A549 (cell line): ENCODE measurements at regions not wholly inside any gene's neighbourhood (a gene's known extent, or its start where the extent isn't known, plus 50 kb on each side); places are given as distances from the start of the nearest gene placed in this dataset.

ENCODE experiments used
- ATAC-seq, 2 experiments: fragments of 200-7000 bp in 1 of 2; fragments of >200 bp in 1 of 2; cut with Nextera tagmentation in 1 of 2; cut with Tn5 transposase in 1 of 2; 3 replicates each; pipeline versions ENCODE4 v1.8.0 to v1.9.1; 2018 to 2020; ENCODE audit warnings: mild to moderate bottlenecking in 1 of 2, moderate library complexity in 1 of 2
- CTCF ChIA-PET: fragments of 300-600 bp; sonication (Branson Sonifier 250); formaldehyde crosslinking; extraction: SDS; loops from one replicate; lab custom pipeline; 2021; ENCODE audit warnings: antibody characterized with exemption, inconsistent platforms; lab: Yijun Ruan, JAX
- POLR2A ChIA-PET: fragments of 350-600 bp; formaldehyde crosslinking; extraction: SDS; loops from one replicate; lab custom pipeline; 2021; ENCODE audit warnings: antibody characterized with exemption, inconsistent platforms; lab: Yijun Ruan, JAX
- DNase-seq, 2 experiments: peaks; one replicate each; pipeline versions ENCODE4 v3.0.0 to v3.0.0-alpha.2; 2011 to 2016; ENCODE audit warnings: low read depth in 1 of 2, low spot score in 1 of 2
- FAIRE-seq: peaks from 2 replicates; lab custom pipeline; 2011; peaks lifted over from hg19 to GRCh38; lab: Jason Lieb, UNC
- H3K27ac ChIP-seq, 2 experiments: fragments of >200 bp; sonication (Bioruptor Twin); formaldehyde crosslinking; 3 replicates each; pipeline ENCODE4 v1.5.1; 2016 to 2017
- H3K4me1 ChIP-seq: fragments of >200 bp; sonication (Bioruptor Twin); formaldehyde crosslinking; 3 replicates; pipeline ENCODE4 v1.6.1; 2016
- H3K4me2 ChIP-seq: fragments of >200 bp; sonication (Bioruptor Twin); formaldehyde crosslinking; 3 replicates; pipeline ENCODE4 v1.6.1; 2016
- H3K4me3 ChIP-seq: fragments of >200 bp; sonication (Bioruptor Twin); formaldehyde crosslinking; 3 replicates; pipeline ENCODE4 v1.5.1; 2016
- H3K9me3 ChIP-seq: fragments of >200 bp; sonication (Bioruptor Twin); formaldehyde crosslinking; 3 replicates; pipeline ENCODE4 v1.6.1; 2016
- CBX8 ChIP-seq: fragments of 200-600 bp; sonication (generic); IDR thresholded peaks from 2 replicates; pipeline ENCODE4 v1.6.1; 2016
- CEBPB ChIP-seq, 2 experiments: fragments of >200 bp in 1 of 2; sonication (Bioruptor Twin) in 1 of 2; formaldehyde crosslinking in 1 of 2; IDR thresholded peaks; 2 replicates each; pipeline ENCODE4 v1.6.1; 2012 to 2016
- EHF ChIP-seq: fragments of 250-450 bp; sonication (Bioruptor Pico); IDR thresholded peaks from 2 replicates; pipeline ENCODE4 v1.5.0; 2020; ENCODE audit warnings: mild to moderate bottlenecking
- FOSL2 ChIP-seq, 2 experiments: fragments of 450-650 bp in 1 of 2; fragments of >200 bp in 1 of 2; sonication (Bioruptor Twin) in 1 of 2; formaldehyde crosslinking; IDR thresholded peaks; 2 replicates each; pipeline versions ENCODE4 v1.5.0 to v1.6.1; 2016 to 2020; ENCODE audit warnings: mild to moderate bottlenecking in 1 of 2, moderate library complexity in 1 of 2
- FOXS1 ChIP-seq: fragments of 250-450 bp; sonication (Bioruptor Pico); IDR thresholded peaks from 2 replicates; pipeline ENCODE4 v1.5.0; 2020; ENCODE audit warnings: mild to moderate bottlenecking, moderate library complexity
- HDAC2 ChIP-seq: fragments of 200-600 bp; sonication (generic); IDR thresholded peaks from 2 replicates; pipeline ENCODE4 v1.6.1; 2016
- HOXB5 ChIP-seq: fragments of 250-450 bp; sonication (Bioruptor Pico); IDR thresholded peaks from 2 replicates; pipeline ENCODE4 v1.5.0; 2020; ENCODE audit warnings: mild to moderate bottlenecking, moderate library complexity
- JUNB ChIP-seq: fragments of >200 bp; sonication (Bioruptor Twin); formaldehyde crosslinking; IDR thresholded peaks from 2 replicates; pipeline ENCODE4 v1.6.1; 2016
- KDM1A ChIP-seq: fragments of 200-600 bp; sonication (generic); IDR thresholded peaks from 2 replicates; pipeline ENCODE4 v1.6.1; 2016; ENCODE audit warnings: low read depth, mild to moderate bottlenecking
- MYC ChIP-seq: IDR thresholded peaks from 2 replicates; pipeline ENCODE4 v1.6.1; 2012; ENCODE audit warnings: mild to moderate bottlenecking, inconsistent platforms, low read length, improper control_type of control experiment, borderline replicate concordance
- NR3C1 ChIP-seq: fragments of >200 bp; sonication (Bioruptor Twin); formaldehyde crosslinking; IDR thresholded peaks from 3 replicates; pipeline ENCODE4 v1.6.1; 2017
- PHF8 ChIP-seq: fragments of 200-600 bp; sonication (generic); IDR thresholded peaks from 2 replicates; pipeline ENCODE4 v1.6.1; 2016; ENCODE audit warnings: low read depth, mild to moderate bottlenecking, antibody characterized with exemption, moderate library complexity, borderline replicate concordance
- POLR2AphosphoS2 ChIP-seq: conservative IDR thresholded peaks from 2 replicates; pipeline ENCODE4 v1.6.1; 2012; ENCODE audit warnings: low read length, improper control_type of control experiment, inconsistent platforms
- RAD21 ChIP-seq, 2 experiments: fragments of >200 bp in 1 of 2; sonication (Bioruptor Twin) in 1 of 2; formaldehyde crosslinking in 1 of 2; IDR thresholded peaks in 1 of 2; conservative IDR thresholded peaks in 1 of 2; 2 replicates in 1 of 2; 3 replicates in 1 of 2; pipeline ENCODE4 v1.6.1; 2012 to 2018; ENCODE audit warnings: inconsistent platforms in 1 of 2
- RCOR1 ChIP-seq: fragments of 150-350 bp; IDR thresholded peaks from 2 replicates; pipeline ENCODE4 v1.6.1; 2014; ENCODE audit warnings: antibody characterized with exemption, low read length, low read depth
- TFCP2L1 ChIP-seq: fragments of 250-450 bp; sonication (Bioruptor Pico); IDR thresholded peaks from 2 replicates; pipeline ENCODE4 v1.5.0; 2021; ENCODE audit warnings: mild to moderate bottlenecking
- TP53 ChIP-seq: fragments of 250-450 bp; sonication (Bioruptor Pico); IDR thresholded peaks from 2 replicates; pipeline ENCODE4 v1.5.0; 2021; ENCODE audit warnings: mild to moderate bottlenecking, moderate library complexity
- ZSCAN20 ChIP-seq: fragments of 250-450 bp; sonication (Bioruptor Pico); IDR thresholded peaks from 2 replicates; pipeline ENCODE4 v1.8.0; 2022; ENCODE audit warnings: mild to moderate bottlenecking, moderate library complexity
- WGBS: methylation state at CpG from one replicate; pipeline ENCODE4 v1.1.6; 2017; ENCODE audit errors: missing lambda C conversion rate; 5-methylcytosine and 5-hydroxymethylcytosine counted together
- TF ChIP-seq, protein P1 (sequence below): fragments of 250-450 bp; sonication (Bioruptor Pico); IDR thresholded peaks from 2 replicates; pipeline ENCODE4 v1.5.0; 2020; ENCODE audit warnings: low read depth, mild to moderate bottlenecking, moderate library complexity
- TF ChIP-seq, protein P2 (sequence below): fragments of 450-650 bp; IDR thresholded peaks from 2 replicates; pipeline ENCODE4 v1.6.1; 2014; ENCODE audit warnings: antibody characterized with exemption
- TF ChIP-seq, protein P3 (sequence below): fragments of >200 bp; sonication (Bioruptor Twin); formaldehyde crosslinking; IDR thresholded peaks from 2 replicates; pipeline ENCODE4 v1.6.1; 2016
- TF ChIP-seq, protein P4 (sequence below): IDR thresholded peaks from 2 replicates; pipeline ENCODE4 v1.6.1; 2012; ENCODE audit warnings: low read depth, borderline replicate concordance
- TF ChIP-seq, protein P5 (sequence below): IDR thresholded peaks from 2 replicates; pipeline ENCODE4 v1.6.1; 2012
- TF ChIP-seq, protein P6 (sequence below): fragments of 200-600 bp; sonication (generic); IDR thresholded peaks from 2 replicates; pipeline ENCODE4 v1.6.1; 2016; ENCODE audit warnings: antibody characterized with exemption, mild to moderate bottlenecking, moderate library complexity

DNA sequence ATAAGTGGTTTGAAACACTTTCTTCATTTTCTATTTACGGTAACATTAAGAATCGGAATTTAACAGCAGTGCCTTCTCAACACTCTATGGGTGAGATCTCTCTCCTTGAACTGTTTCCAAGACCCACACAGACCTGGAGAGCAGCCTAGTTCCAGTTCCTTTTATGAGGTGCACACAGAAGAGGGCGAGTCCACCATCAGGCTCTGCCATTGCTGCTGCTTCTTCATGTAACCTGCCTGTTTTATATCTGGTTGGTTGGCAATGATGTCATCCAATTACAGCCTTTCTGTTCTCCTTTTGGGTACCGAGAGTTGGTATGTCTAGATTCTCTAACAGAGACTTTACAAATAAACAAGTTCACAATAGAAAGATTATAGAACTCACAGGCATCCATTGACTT lies 225.7 kb downstream of the UTP18 start:
- TF ChIP-seq HOXB5 (no peak), TFCP2L1 (CRISPR knock-in tag) (no peak), POLR2AphosphoS2 (no peak), PHF8 (no peak), RAD21 (conservative IDR thresholded peaks at IDR 0.05 in 1 of 2, IDR thresholded peaks at IDR 0.05 in 1 of 2) (no peak), JUNB (no peak), FOSL2 (IDR thresholded peaks at IDR 0.05) (no peak), FOSL2 (CRISPR knock-in tag; IDR thresholded peaks at IDR 0.05) (no peak), EHF (no peak)
- TF ChIP-seq, protein P1, sequence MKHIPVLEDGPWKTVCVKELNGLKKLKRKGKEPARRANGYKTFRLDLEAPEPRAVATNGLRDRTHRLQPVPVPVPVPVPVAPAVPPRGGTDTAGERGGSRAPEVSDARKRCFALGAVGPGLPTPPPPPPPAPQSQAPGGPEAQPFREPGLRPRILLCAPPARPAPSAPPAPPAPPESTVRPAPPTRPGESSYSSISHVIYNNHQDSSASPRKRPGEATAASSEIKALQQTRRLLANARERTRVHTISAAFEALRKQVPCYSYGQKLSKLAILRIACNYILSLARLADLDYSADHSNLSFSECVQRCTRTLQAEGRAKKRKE (CRISPR knock-in tag) = no peak
- Histone ChIP-seq H3K27ac (no peak overlapping the region), H3K4me3 (no peak overlapping the region), H3K4me2 (no peak overlapping the region), H3K9me3 (peaks cover 5% of the 10 kb centered on the region), H3K4me1 (no peaks in the 10 kb centered on the region)
- ChIA-PET POLR2A (no interaction called here), CTCF (interaction anchor here (0.9 to 2.5 kb wide), 2 partner anchors 25 to 31 kb away, joined by 3 to 7 read pairs; no protein-coding TSS in a partner anchor)
- ATAC-seq = no peak
- 50% methylated on average over 4 of the region's 4 CpGs for WGBS
- no peak for DNase-seq
- no peak for FAIRE-seq

DNA sequence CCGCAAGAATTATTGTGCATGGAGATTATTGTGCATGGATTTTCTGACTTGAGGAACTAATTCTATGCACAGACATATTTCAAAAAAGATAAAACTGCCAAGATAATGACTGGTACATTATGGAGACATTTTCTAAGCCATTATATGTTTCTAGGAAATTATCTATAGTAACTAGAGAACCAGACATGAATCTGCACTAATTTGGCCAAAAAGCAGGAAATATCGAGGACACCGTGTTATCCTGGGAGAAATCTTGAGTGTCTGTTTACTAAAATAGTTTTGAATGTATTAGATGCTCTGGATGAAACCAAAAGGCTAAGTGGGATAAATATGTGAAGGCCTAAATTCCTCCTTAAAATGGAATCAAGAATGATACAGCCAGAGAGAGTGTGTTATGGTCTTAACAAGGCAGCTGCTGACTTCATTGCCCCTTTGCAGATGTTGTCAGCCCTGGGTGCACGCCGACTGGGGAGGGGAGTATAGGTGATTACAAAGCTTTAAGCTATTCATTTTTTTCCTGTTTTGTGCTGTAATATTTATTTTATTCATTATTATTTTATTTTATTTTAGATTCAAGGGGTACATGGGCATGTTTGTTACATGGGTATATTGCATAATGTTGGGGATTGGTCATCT lies 226.7 kb downstream of the UTP18 start:
- ChIA-PET CTCF (interaction anchor here (0.9 to 2.5 kb wide), 3 partner anchors 11 to 32 kb away, joined by 3 to 7 read pairs (median 7); no protein-coding TSS in a partner anchor), POLR2A (no interaction called here)
- H3K4me3 ChIP-seq = no peak overlapping the region
- FAIRE-seq (no peak), DNase-seq (no peak), ATAC-seq (no peak)
- 55% methylated on average over 5 of the region's 5 CpGs for WGBS
- no peaks in the 10 kb centered on the region for H3K4me1 ChIP-seq
- no peaks in the 10 kb centered on the region; the same call in 2 of the 3 replicates for H3K9me3 ChIP-seq
- no peak for TF ChIP-seq FOSL2 (IDR thresholded peaks at IDR 0.05)
- no peak for TF ChIP-seq FOSL2 (CRISPR knock-in tag; IDR thresholded peaks at IDR 0.05)
- TF ChIP-seq TP53 (CRISPR knock-in tag) = no peak
- TF ChIP-seq, protein P2, sequence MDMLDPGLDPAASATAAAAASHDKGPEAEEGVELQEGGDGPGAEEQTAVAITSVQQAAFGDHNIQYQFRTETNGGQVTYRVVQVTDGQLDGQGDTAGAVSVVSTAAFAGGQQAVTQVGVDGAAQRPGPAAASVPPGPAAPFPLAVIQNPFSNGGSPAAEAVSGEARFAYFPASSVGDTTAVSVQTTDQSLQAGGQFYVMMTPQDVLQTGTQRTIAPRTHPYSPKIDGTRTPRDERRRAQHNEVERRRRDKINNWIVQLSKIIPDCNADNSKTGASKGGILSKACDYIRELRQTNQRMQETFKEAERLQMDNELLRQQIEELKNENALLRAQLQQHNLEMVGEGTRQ = no peak
- TF ChIP-seq, protein P3, sequence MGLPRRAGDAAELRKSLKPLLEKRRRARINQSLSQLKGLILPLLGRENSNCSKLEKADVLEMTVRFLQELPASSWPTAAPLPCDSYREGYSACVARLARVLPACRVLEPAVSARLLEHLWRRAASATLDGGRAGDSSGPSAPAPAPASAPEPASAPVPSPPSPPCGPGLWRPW = no peak
- TF ChIP-seq EHF = no peak
- TF ChIP-seq ZSCAN20 = no peak
- TF ChIP-seq, protein P4, sequence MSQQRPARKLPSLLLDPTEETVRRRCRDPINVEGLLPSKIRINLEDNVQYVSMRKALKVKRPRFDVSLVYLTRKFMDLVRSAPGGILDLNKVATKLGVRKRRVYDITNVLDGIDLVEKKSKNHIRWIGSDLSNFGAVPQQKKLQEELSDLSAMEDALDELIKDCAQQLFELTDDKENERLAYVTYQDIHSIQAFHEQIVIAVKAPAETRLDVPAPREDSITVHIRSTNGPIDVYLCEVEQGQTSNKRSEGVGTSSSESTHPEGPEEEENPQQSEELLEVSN = no peak
- TF ChIP-seq NR3C1 = no peak
- TF ChIP-seq, protein P5, sequence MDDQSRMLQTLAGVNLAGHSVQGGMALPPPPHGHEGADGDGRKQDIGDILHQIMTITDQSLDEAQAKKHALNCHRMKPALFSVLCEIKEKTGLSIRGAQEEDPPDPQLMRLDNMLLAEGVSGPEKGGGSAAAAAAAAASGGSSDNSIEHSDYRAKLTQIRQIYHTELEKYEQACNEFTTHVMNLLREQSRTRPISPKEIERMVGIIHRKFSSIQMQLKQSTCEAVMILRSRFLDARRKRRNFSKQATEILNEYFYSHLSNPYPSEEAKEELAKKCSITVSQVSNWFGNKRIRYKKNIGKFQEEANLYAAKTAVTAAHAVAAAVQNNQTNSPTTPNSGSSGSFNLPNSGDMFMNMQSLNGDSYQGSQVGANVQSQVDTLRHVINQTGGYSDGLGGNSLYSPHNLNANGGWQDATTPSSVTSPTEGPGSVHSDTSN = no peak
- no peak for TF ChIP-seq KDM1A
- TF ChIP-seq FOXS1 (CRISPR knock-in tag) = no peak
- TF ChIP-seq POLR2AphosphoS2 = no peak
- no peak for TF ChIP-seq CBX8
- no peak for TF ChIP-seq RCOR1
- no peak for TF ChIP-seq CEBPB (IDR thresholded peaks at IDR 0.05)
- TF ChIP-seq MYC = no peak
- TF ChIP-seq JUNB = no peak
- TF ChIP-seq, protein P6, sequence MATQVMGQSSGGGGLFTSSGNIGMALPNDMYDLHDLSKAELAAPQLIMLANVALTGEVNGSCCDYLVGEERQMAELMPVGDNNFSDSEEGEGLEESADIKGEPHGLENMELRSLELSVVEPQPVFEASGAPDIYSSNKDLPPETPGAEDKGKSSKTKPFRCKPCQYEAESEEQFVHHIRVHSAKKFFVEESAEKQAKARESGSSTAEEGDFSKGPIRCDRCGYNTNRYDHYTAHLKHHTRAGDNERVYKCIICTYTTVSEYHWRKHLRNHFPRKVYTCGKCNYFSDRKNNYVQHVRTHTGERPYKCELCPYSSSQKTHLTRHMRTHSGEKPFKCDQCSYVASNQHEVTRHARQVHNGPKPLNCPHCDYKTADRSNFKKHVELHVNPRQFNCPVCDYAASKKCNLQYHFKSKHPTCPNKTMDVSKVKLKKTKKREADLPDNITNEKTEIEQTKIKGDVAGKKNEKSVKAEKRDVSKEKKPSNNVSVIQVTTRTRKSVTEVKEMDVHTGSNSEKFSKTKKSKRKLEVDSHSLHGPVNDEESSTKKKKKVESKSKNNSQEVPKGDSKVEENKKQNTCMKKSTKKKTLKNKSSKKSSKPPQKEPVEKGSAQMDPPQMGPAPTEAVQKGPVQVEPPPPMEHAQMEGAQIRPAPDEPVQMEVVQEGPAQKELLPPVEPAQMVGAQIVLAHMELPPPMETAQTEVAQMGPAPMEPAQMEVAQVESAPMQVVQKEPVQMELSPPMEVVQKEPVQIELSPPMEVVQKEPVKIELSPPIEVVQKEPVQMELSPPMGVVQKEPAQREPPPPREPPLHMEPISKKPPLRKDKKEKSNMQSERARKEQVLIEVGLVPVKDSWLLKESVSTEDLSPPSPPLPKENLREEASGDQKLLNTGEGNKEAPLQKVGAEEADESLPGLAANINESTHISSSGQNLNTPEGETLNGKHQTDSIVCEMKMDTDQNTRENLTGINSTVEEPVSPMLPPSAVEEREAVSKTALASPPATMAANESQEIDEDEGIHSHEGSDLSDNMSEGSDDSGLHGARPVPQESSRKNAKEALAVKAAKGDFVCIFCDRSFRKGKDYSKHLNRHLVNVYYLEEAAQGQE = no peak
- TF ChIP-seq PHF8 = no peak
- TF ChIP-seq HDAC2 = no peak
- no peak overlapping the region for H3K4me2 ChIP-seq
- no peak overlapping the region for H3K27ac ChIP-seq
